ENCODE measurements at regions not wholly inside any gene's neighbourhood (a gene's known extent, or its start where the extent isn't known, plus 50 kb on each side); places are given as distances from the start of the nearest gene placed in this dataset.
A peak's percentile ranks its signal among the peaks of the same experiment; 100 is the strongest.

- DNase-seq (ENCODE audit: low read depth) = peak; percentile 90
- no peak overlapping the region for H3K4me3 ChIP-seq (ENCODE audit: low read length)
- TF ChIP-seq CTCF (IDR thresholded peaks at IDR 0.05; ENCODE audit: insufficient read depth, low read depth, low read length, missing control alignments) = no peak
These were observed 299.3 kb downstream of the OSR1 start for GRCh38 chr2:19059076-19059475.

- no peak for DNase-seq (ENCODE audit: low read depth)
- no peak for TF ChIP-seq CTCF (IDR thresholded peaks at IDR 0.05; ENCODE audit: insufficient read depth, low read depth, low read length, missing control alignments)
- H3K4me3 ChIP-seq (ENCODE audit: low read length) = no peak overlapping the region
These were observed 307.1 kb downstream of the OSR1 start for GRCh38 chr2:19051203-19051831.

- no peak for TF ChIP-seq CTCF (IDR thresholded peaks at IDR 0.05; ENCODE audit: insufficient read depth, low read depth, low read length, missing control alignments)
- DNase-seq (ENCODE audit: low read depth) = no peak
- H3K4me3 ChIP-seq (ENCODE audit: low read length) = no peak overlapping the region
These were observed 308.1 kb downstream of the OSR1 start for GRCh38 chr2:19050354-19050753.

GRCh38 chr2:19048593-19049266 lies 309.7 kb downstream of the OSR1 start:
- TF ChIP-seq CTCF (IDR thresholded peaks at IDR 0.05; ENCODE audit: insufficient read depth, low read depth, low read length, missing control alignments) = no peak
- H3K4me3 ChIP-seq (ENCODE audit: low read length) = no peak overlapping the region
- peak; percentile 39 for DNase-seq (ENCODE audit: low read depth)

- no peak for DNase-seq (ENCODE audit: low read depth)
- H3K4me3 ChIP-seq (ENCODE audit: low read length) = no peak overlapping the region
- no peak for TF ChIP-seq CTCF (IDR thresholded peaks at IDR 0.05; ENCODE audit: insufficient read depth, low read depth, low read length, missing control alignments)
These were observed 311.2 kb downstream of the OSR1 start for GRCh38 chr2:19046986-19047780.

- TF ChIP-seq CTCF (IDR thresholded peaks at IDR 0.05; ENCODE audit: insufficient read depth, low read depth, low read length, missing control alignments) = no peak
- no peak overlapping the region for H3K4me3 ChIP-seq (ENCODE audit: low read length)
- DNase-seq (ENCODE audit: low read depth) = no peak
These were observed 313.3 kb downstream of the OSR1 start for GRCh38 chr2:19045151-19045550.
